B cell (primary cell): ENCODE measurements at regions not wholly inside any gene's neighbourhood (a gene's known extent, or its start where the extent isn't known, plus 50 kb on each side); places are given as distances from the start of the nearest gene placed in this dataset.

Source experiments
- ATAC-seq: fragments of 200-7000 bp; cut with Tn5 transposase; one replicate; pipeline ENCODE4 v1.10.0; 2021; ENCODE audit warnings: low read depth, mild to moderate bottlenecking, moderate number of reproducible peaks, moderate library complexity
- CTCF ChIA-PET: fragments of 350-600 bp; sonication (Branson Sonifier 250); formaldehyde crosslinking; loops from one replicate; lab custom pipeline; 2021; ENCODE audit warnings: antibody characterized with exemption, inconsistent platforms; lab: Charles Lee
- POLR2A ChIA-PET: fragments of 350-600 bp; sonication (Branson Sonifier 250); formaldehyde crosslinking; loops from one replicate; lab custom pipeline; 2021; ENCODE audit warnings: antibody characterized with exemption; lab: Charles Lee
- DNase-seq: peaks from one replicate; pipeline ENCODE4 v3.0.0; 2013
- H2AFZ ChIP-seq: 2 replicates; pipeline ENCODE4 v1.6.1; 2012; ENCODE audit warnings: mild to moderate bottlenecking, low read depth, low read length; ENCODE audit not compliant: insufficient read depth, poor library complexity, severe bottlenecking
- H3K27ac ChIP-seq, 2 donors: 1 replicate in 1 of 2; 2 replicates in 1 of 2; pipeline ENCODE4 v1.5.1; 2012 to 2013; ENCODE audit warnings: low read length in 2 of 2, mild to moderate bottlenecking in 2 of 2, moderate library complexity in 1 of 2
- H3K27me3 ChIP-seq, 4 experiments: fragments of 200-600 bp in 1 of 4; sonication (generic) in 1 of 4; replicated peaks in 1 of 4; 1 replicate in 2 of 4; 2 replicates in 2 of 4; pipeline versions ENCODE4 v1.6.1 to v1.7.0; 2013 to 2016; ENCODE audit warnings: low read length in 3 of 4, mild to moderate bottlenecking in 2 of 4, mixed read lengths in 1 of 4, moderate library complexity in 1 of 4; ENCODE audit not compliant: insufficient read depth in 4 of 4, control insufficient read depth in 3 of 4; ENCODE audit errors: control extremely low read depth in 1 of 4
- H3K36me3 ChIP-seq, 2 experiments: replicated peaks in 1 of 2; 1 replicate in 1 of 2; 2 replicates in 1 of 2; pipeline versions ENCODE4 v1.6.1 to v1.7.1; 2013; ENCODE audit warnings: low read length in 1 of 2; ENCODE audit not compliant: insufficient read depth in 2 of 2, control insufficient read depth in 1 of 2; ENCODE audit errors: control extremely low read depth in 1 of 2, extremely low read depth in 1 of 2
- H3K4me1 ChIP-seq, 2 donors: fragments of 200-600 bp in 1 of 2; sonication (generic) in 1 of 2; 1 replicate in 1 of 2; 2 replicates in 1 of 2; pipeline versions ENCODE4 v1.5.1 to v1.6.1; 2013 to 2017; ENCODE audit warnings: low read length in 2 of 2; ENCODE audit not compliant: control insufficient read depth in 2 of 2, insufficient read depth in 2 of 2
- H3K4me2 ChIP-seq: replicated peaks from 2 replicates; pipeline ENCODE3; 2012; ENCODE audit warnings: mild to moderate bottlenecking, low read depth, low read length; ENCODE audit not compliant: poor library complexity, severe bottlenecking
- H3K4me3 ChIP-seq, 5 experiments: fragments of 200-600 bp in 1 of 5; sonication (generic) in 1 of 5; 1 replicate in 3 of 5; 2 replicates in 2 of 5; pipeline versions ENCODE4 v1.5.1 to v1.7.0; 2011 to 2016; ENCODE audit warnings: low read length in 4 of 5, mild to moderate bottlenecking in 4 of 5, low read depth in 2 of 5, control low read depth in 1 of 5, moderate library complexity in 1 of 5; ENCODE audit not compliant: insufficient read depth in 1 of 5; ENCODE audit errors: control extremely low read depth in 1 of 5, extremely low read depth in 1 of 5
- H3K79me2 ChIP-seq: fragments of 200-600 bp; sonication (generic); one replicate; pipeline ENCODE4 v1.6.0; 2016; ENCODE audit warnings: low read length; ENCODE audit not compliant: control insufficient read depth, insufficient read depth
- H3K9ac ChIP-seq: fragments of 200-600 bp; sonication (generic); 2 replicates; pipeline ENCODE4 v1.6.1; 2017; ENCODE audit warnings: mild to moderate bottlenecking, low read length, moderate library complexity
- H3K9me3 ChIP-seq, 3 donors: one replicate each; pipeline versions ENCODE4 v1.6.1 to v1.7.1; 2013; ENCODE audit warnings: low read length in 2 of 3; ENCODE audit not compliant: control insufficient read depth in 2 of 3, insufficient read depth in 1 of 3; ENCODE audit errors: control extremely low read depth in 1 of 3
- H4K20me1 ChIP-seq: 2 replicates; pipeline ENCODE4 v1.6.0; 2012; ENCODE audit warnings: mild to moderate bottlenecking, low read length; ENCODE audit not compliant: insufficient read depth, control insufficient read depth, poor library complexity, severe bottlenecking
- H3K27ac Mint-ChIP-seq: one replicate; pipeline ENCODE4 v1.8.0; 2021; ENCODE audit warnings: mixed read lengths
- H3K27me3 Mint-ChIP-seq: one replicate; pipeline ENCODE4 v1.8.0; 2021; ENCODE audit warnings: mixed read lengths
- H3K4me1 Mint-ChIP-seq: one replicate; pipeline ENCODE4 v1.8.0; 2021; ENCODE audit warnings: mixed read lengths
- H3K4me3 Mint-ChIP-seq: one replicate; pipeline ENCODE4 v1.8.0; 2021; ENCODE audit warnings: mixed read lengths
- H3K9me3 Mint-ChIP-seq: one replicate; pipeline ENCODE4 v1.8.0; 2022; ENCODE audit warnings: mixed read lengths; ENCODE audit not compliant: insufficient read depth
- CTCF ChIP-seq: fragments of 200-600 bp; IDR thresholded peaks from one replicate; pipeline ENCODE4 v1.8.0; 2022; ENCODE audit warnings: antibody characterized with exemption, mild to moderate bottlenecking
- EZH2 ChIP-seq: IDR thresholded peaks from 2 replicates; pipeline ENCODE4 v1.6.1; 2012; ENCODE audit warnings: borderline replicate concordance, low read depth, mild to moderate bottlenecking, moderate library complexity, low read length; ENCODE audit not compliant: insufficient read depth, poor library complexity, severe bottlenecking
- WGBS: methylation state at CpG from one replicate; pipeline ENCODE4 v1.1.5; 2013; ENCODE audit warnings: missing lambda C conversion rate; ENCODE audit not compliant: insufficient coverage; 5-methylcytosine and 5-hydroxymethylcytosine counted together
- intact Hi-C: fragments of 100-400 bp; cut with micrococcal nuclease; formaldehyde crosslinking; loops from one replicate; pipeline ENCODE4 v1.10.0; 2022

GRCh38 chr2:185227391-185227790 is 511.2 kb upstream of the FSIP2 start:
- ATAC-seq (no peak), DNase-seq (no peak)
- Histone ChIP-seq H3K4me2 (no peak overlapping the region), H3K4me1 (no peaks in the 10 kb centered on the region), H3K9me3 (no peaks in the 10 kb centered on the region), H4K20me1 (no peaks in the 10 kb centered on the region), H3K27me3 (no peaks in the 10 kb centered on the region), H3K36me3 (no peaks in the 10 kb centered on the region), H3K4me3 (no peak overlapping the region), H3K27ac (no peak overlapping the region), H3K79me2 (no peaks in the 10 kb centered on the region), H3K9ac (no peak overlapping the region), H2AFZ (no peak overlapping the region)
- CTCF ChIA-PET, result no interaction called here
- no peaks in the 10 kb centered on the region for H3K27me3 Mint-ChIP-seq
- peaks cover 3% of the 10 kb centered on the region for H3K9me3 Mint-ChIP-seq
- WGBS, result no CpG with 5 or more reads among the region's 3 CpGs
- no peak overlapping the region for H3K4me3 Mint-ChIP-seq
- TF ChIP-seq CTCF (no peak), EZH2 (no peak)
- POLR2A ChIA-PET, result no interaction called here
- no peaks in the 10 kb centered on the region for H3K4me1 Mint-ChIP-seq
- intact Hi-C loops, result no loop called here
- no peak overlapping the region for H3K27ac Mint-ChIP-seq

- CTCF ChIA-PET, result no interaction called here
- no peaks in the 10 kb centered on the region for H3K27me3 ChIP-seq
- no peaks in the 10 kb centered on the region for H3K36me3 ChIP-seq
- POLR2A ChIA-PET, result no interaction called here
- intact Hi-C loops, result no loop called here
- no CpG with 5 or more reads among the region's 1 CpG for WGBS
- H3K4me1 ChIP-seq, result no peaks in the 10 kb centered on the region
- TF ChIP-seq EZH2 (no peak), CTCF (no peak)
- H3K4me3 ChIP-seq, result no peak overlapping the region
- H3K27ac Mint-ChIP-seq, result no peak overlapping the region
- no peaks in the 10 kb centered on the region for H3K4me1 Mint-ChIP-seq
- H3K27me3 Mint-ChIP-seq, result no peaks in the 10 kb centered on the region
- H3K79me2 ChIP-seq, result no peaks in the 10 kb centered on the region
- DNase-seq (no peak), ATAC-seq (no peak)
- H3K9ac ChIP-seq, result no peak overlapping the region
- H4K20me1 ChIP-seq, result no peaks in the 10 kb centered on the region
- no peak overlapping the region for H2AFZ ChIP-seq
- H3K4me3 Mint-ChIP-seq, result no peak overlapping the region
- H3K9me3 Mint-ChIP-seq, result peaks cover 8% of the 10 kb centered on the region
- no peaks in the 10 kb centered on the region for H3K9me3 ChIP-seq
- H3K4me2 ChIP-seq, result no peak overlapping the region
- H3K27ac ChIP-seq, result no peak overlapping the region
Observed at GRCh38 chr2:185239491-185239890, 499.1 kb upstream of the FSIP2 start.
